Transverse colon (tissue), 4 donors: ENCODE measurements at regions not wholly inside any gene's neighbourhood (a gene's known extent, or its start where the extent isn't known, plus 50 kb on each side); places are given as distances from the start of the nearest gene placed in this dataset.

ENCODE experiments used
- CTCF ChIP-seq, 5 experiments: fragments of 200-600 bp in 3 of 5; fragments of 450-650 bp in 2 of 5; sonication (generic) in 3 of 5; IDR thresholded peaks; 1 replicate in 2 of 5; 2 replicates in 3 of 5; pipeline ENCODE4 v1.5.1; 2016 to 2017; ENCODE audit warnings: antibody characterized with exemption in 5 of 5, inconsistent platforms in 3 of 5, mild to moderate bottlenecking in 2 of 5, moderate library complexity in 1 of 5
- EP300 ChIP-seq: sonication (generic); formaldehyde crosslinking; IDR thresholded peaks from one replicate; pipeline ENCODE4 v1.6.1; 2017; ENCODE audit warnings: antibody characterized with exemption, low read depth
- POLR2A ChIP-seq: fragments of 450-650 bp; IDR thresholded peaks from one replicate; pipeline ENCODE4 v1.6.1; 2016; ENCODE audit warnings: antibody characterized with exemption, mild to moderate bottlenecking, moderate library complexity
- POLR2AphosphoS5 ChIP-seq, 3 donors: sonication (generic); formaldehyde crosslinking; IDR thresholded peaks; one replicate each; pipeline ENCODE4 v1.6.1; 2016; ENCODE audit warnings: antibody characterized with exemption in 3 of 3

- no peak for TF ChIP-seq POLR2AphosphoS5 (IDR thresholded peaks at IDR 0.05)
- TF ChIP-seq POLR2A = no peak
- no peak for TF ChIP-seq CTCF (IDR thresholded peaks at IDR 0.05)
- no peak for TF ChIP-seq EP300
These were observed 510.2 kb downstream of the RNF144B start for GRCh38 chr6:18897350-18897749.
